Vagina (tissue), 2 donors: ENCODE measurements at regions not wholly inside any gene's neighbourhood (a gene's known extent, or its start where the extent isn't known, plus 50 kb on each side); places are given as distances from the start of the nearest gene placed in this dataset.

Source experiments
- CTCF ChIP-seq, 3 experiments: fragments of 450-650 bp in 2 of 3; fragments of 200-600 bp in 1 of 3; sonication (generic) in 1 of 3; IDR thresholded peaks; one replicate each; pipeline ENCODE4 v1.5.1; 2017 to 2019; ENCODE audit warnings: antibody characterized with exemption in 3 of 3, mild to moderate bottlenecking in 2 of 3, moderate library complexity in 2 of 3
- POLR2A ChIP-seq, 2 donors: fragments of 450-650 bp; IDR thresholded peaks; one replicate each; pipeline ENCODE4 v1.6.1; 2017; ENCODE audit warnings: antibody characterized with exemption in 2 of 2, mild to moderate bottlenecking in 2 of 2, moderate library complexity in 2 of 2

- TF ChIP-seq POLR2A (IDR thresholded peaks at IDR 0.05) (no peak), CTCF (IDR thresholded peaks at IDR 0.05) (no peak)
Observed at GRCh38 chr21:32974653-32975052, 51.1 kb upstream of the OLIG2 start.
